H9 (cell line): ENCODE measurements at regions not wholly inside any gene's neighbourhood (a gene's known extent, or its start where the extent isn't known, plus 50 kb on each side); places are given as distances from the start of the nearest gene placed in this dataset.

ENCODE experiments used
- DNase-seq: peaks from one replicate; pipeline ENCODE4 v3.0.0-alpha.2; 2017
- H2AFZ ChIP-seq: one replicate; pipeline ENCODE4 v1.6.1; 2013; ENCODE audit warnings: mild to moderate bottlenecking, low read length, control low read depth, moderate library complexity
- H2AK5ac ChIP-seq: 2 replicates; pipeline ENCODE4 v1.6.1; 2013; ENCODE audit warnings: low read length, control low read depth, mixed read lengths; ENCODE audit not compliant: insufficient read length
- H2BK120ac ChIP-seq: one replicate; pipeline ENCODE4 v1.6.1; 2013; ENCODE audit warnings: low read depth, mild to moderate bottlenecking, low read length, control low read depth, inconsistent platforms; ENCODE audit not compliant: poor library complexity, severe bottlenecking
- H2BK12ac ChIP-seq: 2 replicates; pipeline ENCODE4 v1.6.1; 2013; ENCODE audit warnings: low read length, control low read depth, mixed read lengths, low read depth; ENCODE audit not compliant: insufficient read length
- H2BK15ac ChIP-seq: 2 replicates; pipeline ENCODE4 v1.6.1; 2013; ENCODE audit warnings: low read depth, low read length, control low read depth
- H2BK20ac ChIP-seq: one replicate; pipeline ENCODE4 v1.6.1; 2013; ENCODE audit warnings: low read depth, mild to moderate bottlenecking, low read length, control low read depth, inconsistent platforms; ENCODE audit not compliant: poor library complexity, severe bottlenecking
- H2BK5ac ChIP-seq: 2 replicates; pipeline ENCODE4 v1.6.1; 2013; ENCODE audit warnings: low read length, control low read depth, mixed read lengths; ENCODE audit not compliant: insufficient read length
- H3K14ac ChIP-seq: 2 replicates; pipeline ENCODE4 v1.6.1; 2013; ENCODE audit warnings: low read length, control low read depth; ENCODE audit not compliant: insufficient read depth
- H3K18ac ChIP-seq: 2 replicates; pipeline ENCODE4 v1.6.1; 2013; ENCODE audit warnings: low read depth, mild to moderate bottlenecking, mixed read lengths, low read length, control low read depth; ENCODE audit not compliant: insufficient read length
- H3K23ac ChIP-seq: 2 replicates; pipeline ENCODE4 v1.6.1; 2013; ENCODE audit warnings: low read length, control low read depth, mixed read lengths, low read depth; ENCODE audit not compliant: insufficient read length
- H3K23me2 ChIP-seq: 2 replicates; pipeline ENCODE4 v1.6.1; 2013; ENCODE audit warnings: low read depth, mild to moderate bottlenecking, mixed read lengths, low read length, control low read depth; ENCODE audit not compliant: insufficient read length, poor library complexity, severe bottlenecking
- H3K27ac ChIP-seq: 2 replicates; pipeline ENCODE4 v1.5.1; 2013; ENCODE audit warnings: low read length, control low read depth, mixed read lengths, low read depth; ENCODE audit not compliant: insufficient read length
- H3K27me3 ChIP-seq: 2 replicates; pipeline ENCODE4 v1.6.1; 2013; ENCODE audit warnings: low read length, control low read depth, inconsistent platforms; ENCODE audit not compliant: insufficient read depth
- H3K4ac ChIP-seq: 2 replicates; pipeline ENCODE4 v1.6.1; 2013; ENCODE audit warnings: low read depth, mild to moderate bottlenecking, control low read depth, inconsistent platforms, low read length, moderate library complexity
- H3K4me1 ChIP-seq: 2 replicates; pipeline ENCODE4 v1.6.1; 2013; ENCODE audit warnings: low read length, control low read depth, inconsistent platforms; ENCODE audit not compliant: insufficient read depth
- H3K4me2 ChIP-seq: 2 replicates; pipeline ENCODE4 v1.6.1; 2013; ENCODE audit warnings: low read length, control low read depth, mixed read lengths; ENCODE audit not compliant: insufficient read length, insufficient read depth
- H3K56ac ChIP-seq: 2 replicates; pipeline ENCODE4 v1.6.1; 2013; ENCODE audit warnings: low read depth, mild to moderate bottlenecking, mixed read lengths, low read length, control low read depth; ENCODE audit not compliant: insufficient read length
- H3K79me1 ChIP-seq: 2 replicates; pipeline ENCODE4 v1.6.1; 2013; ENCODE audit warnings: low read depth, mild to moderate bottlenecking, moderate library complexity, low read length, control low read depth, inconsistent platforms; ENCODE audit not compliant: insufficient read depth, poor library complexity, severe bottlenecking
- H3K79me2 ChIP-seq: 2 replicates; pipeline ENCODE4 v1.6.1; 2013; ENCODE audit warnings: low read length, control low read depth, inconsistent platforms; ENCODE audit not compliant: insufficient read depth
- H3K9ac ChIP-seq: 2 replicates; pipeline ENCODE4 v1.6.1; 2013; ENCODE audit warnings: low read length, control low read depth, mixed read lengths; ENCODE audit not compliant: insufficient read length; ENCODE audit errors: extremely low read depth
- H3K9me3 ChIP-seq: one replicate; pipeline ENCODE4 v1.6.1; 2013; ENCODE audit warnings: low read depth, low read length, inconsistent platforms; ENCODE audit not compliant: control insufficient read depth
- H3T11ph ChIP-seq: one replicate; pipeline ENCODE4 v1.6.1; 2013; ENCODE audit warnings: mild to moderate bottlenecking, low read length, control low read depth, inconsistent platforms
- H4K20me1 ChIP-seq: one replicate; pipeline ENCODE4 v1.6.1; 2013; ENCODE audit not compliant: control insufficient read depth, insufficient read length, insufficient read depth
- H4K5ac ChIP-seq: 2 replicates; pipeline ENCODE4 v1.6.1; 2013; ENCODE audit warnings: low read depth, mild to moderate bottlenecking, mixed read lengths, low read length, control low read depth; ENCODE audit not compliant: insufficient read length
- H4K8ac ChIP-seq: replicated peaks from 2 replicates; pipeline ENCODE4 v1.6.1; 2013; ENCODE audit warnings: low read length, control low read depth, mixed read lengths, low read depth; ENCODE audit not compliant: insufficient read length
- H4K91ac ChIP-seq: 2 replicates; pipeline ENCODE4 v1.6.1; 2013; ENCODE audit warnings: low read depth, mild to moderate bottlenecking, moderate library complexity, mixed read lengths, low read length, control low read depth; ENCODE audit not compliant: insufficient read length
- H3K27ac Mint-ChIP-seq, 3 experiments: 2 replicates in 2 of 3; 3 replicates in 1 of 3; pipeline ENCODE4 v1.8.0; 2020 to 2021; ENCODE audit warnings: mixed read lengths in 3 of 3, mild to moderate bottlenecking in 1 of 3, moderate library complexity in 1 of 3
- H3K27me3 Mint-ChIP-seq: 2 replicates; pipeline ENCODE4 v1.8.0; 2021; ENCODE audit warnings: low read depth, mild to moderate bottlenecking, moderate library complexity, mixed read lengths
- H3K36me3 Mint-ChIP-seq, 3 experiments: 2 replicates in 2 of 3; 3 replicates in 1 of 3; pipeline ENCODE4 v1.8.0; 2020 to 2021; ENCODE audit warnings: low read depth in 3 of 3, mixed read lengths in 3 of 3; ENCODE audit not compliant: insufficient read depth in 1 of 3
- H3K4me1 Mint-ChIP-seq, 2 experiments: 2 replicates each; pipeline ENCODE4 v1.8.0; 2020; ENCODE audit warnings: mixed read lengths in 2 of 2
- H3K4me3 Mint-ChIP-seq, 2 experiments: 2 replicates in 1 of 2; 3 replicates in 1 of 2; pipeline ENCODE4 v1.8.0; 2020 to 2021; ENCODE audit warnings: mild to moderate bottlenecking in 2 of 2, mixed read lengths in 2 of 2, moderate library complexity in 1 of 2
- H3K9me3 Mint-ChIP-seq, 2 experiments: 2 replicates in 1 of 2; 3 replicates in 1 of 2; pipeline ENCODE4 v1.8.0; 2020; ENCODE audit warnings: mild to moderate bottlenecking in 2 of 2, mixed read lengths in 2 of 2, moderate library complexity in 1 of 2
- CTCF ChIP-seq: fragments of 200-600 bp; sonication (generic); conservative IDR thresholded peaks from 3 replicates; pipeline ENCODE4 v1.8.0; 2021; ENCODE audit warnings: antibody characterized with exemption, mild to moderate bottlenecking
- WGBS: extraction: QIAGEN DNeasy Blood & Tissue Kit; methylation state at CpG from one replicate; pipeline ENCODE4 v1.1.7; 2013; ENCODE audit warnings: missing lambda C conversion rate, low lambda C conversion rate, mixed read lengths; ENCODE audit not compliant: insufficient read length; ENCODE audit errors: extremely low coverage; 5-methylcytosine and 5-hydroxymethylcytosine counted together

GRCh38 chrX:121782976-121783375 is 735.6 kb downstream of the GLUD2 start:
- WGBS, result no CpG with 5 or more reads among the region's 3 CpGs
- no peak overlapping the region for H3K4me2 ChIP-seq

More at GRCh38 chrX:121782976-121783375, 735.6 kb downstream of the GLUD2 start:
- H4K8ac ChIP-seq, result no peak overlapping the region
- no peak overlapping the region for H3K27ac Mint-ChIP-seq
- no peak overlapping the region for H4K5ac ChIP-seq
- H2BK15ac ChIP-seq, result no peak overlapping the region
- no peak overlapping the region for H2AK5ac ChIP-seq
- no peak overlapping the region for H3K18ac ChIP-seq
- H2BK12ac ChIP-seq, result no peak overlapping the region
- H3K36me3 Mint-ChIP-seq, result no peaks in the 10 kb centered on the region; a peak in 1 of 7 replicates
- H3K14ac ChIP-seq, result no peak overlapping the region
- no peak overlapping the region for H3K4ac ChIP-seq
- H3K27me3 Mint-ChIP-seq, result no peaks in the 10 kb centered on the region
- no peak for DNase-seq
- no peak overlapping the region for H2BK120ac ChIP-seq
- H3K4me3 Mint-ChIP-seq, result no peak overlapping the region
- peaks cover 3 to 4% of the 10 kb centered on the region in 2 experiments; a peak in 3 of 4 replicates for H3K4me1 Mint-ChIP-seq
- peaks cover 10 to 53% of the 10 kb centered on the region in 2 experiments; a peak in 4 of 5 replicates for H3K9me3 Mint-ChIP-seq
- H3K9me3 ChIP-seq, result peaks cover 17% of the 10 kb centered on the region
- H2AFZ ChIP-seq, result no peak overlapping the region
- no peak overlapping the region for H3K9ac ChIP-seq
- H3K27ac ChIP-seq, result no peak overlapping the region
- H3K23me2 ChIP-seq, result no peaks in the 10 kb centered on the region
- no peaks in the 10 kb centered on the region for H3K4me1 ChIP-seq
- H3K27me3 ChIP-seq, result no peaks in the 10 kb centered on the region
- no peak overlapping the region for H3K23ac ChIP-seq
- no peak for TF ChIP-seq CTCF
- no peak overlapping the region for H4K91ac ChIP-seq
- H2BK5ac ChIP-seq, result no peak overlapping the region
- no peak overlapping the region for H3T11ph ChIP-seq
- H3K79me1 ChIP-seq, result no peaks in the 10 kb centered on the region
- no peaks in the 10 kb centered on the region for H4K20me1 ChIP-seq
- no peaks in the 10 kb centered on the region for H3K79me2 ChIP-seq
- no peak overlapping the region for H3K56ac ChIP-seq
- no peak overlapping the region for H2BK20ac ChIP-seq
